H1 (cell line): ENCODE measurements at regions not wholly inside any gene's neighbourhood (a gene's known extent, or its start where the extent isn't known, plus 50 kb on each side); places are given as distances from the start of the nearest gene placed in this dataset.

Experiments used
- CTCF ChIA-PET: fragments of 300-600 bp; sonication (Branson Sonifier 250); formaldehyde crosslinking; loops from one replicate; lab custom pipeline; 2021; ENCODE audit not compliant: partially characterized antibody; lab: Charles Lee
- POLR2A ChIA-PET: fragments of 300-600 bp; sonication (Branson Sonifier 250); formaldehyde crosslinking; loops from one replicate; lab custom pipeline; 2021; ENCODE audit warnings: inconsistent platforms; ENCODE audit not compliant: partially characterized antibody; lab: Charles Lee
- DNase-seq, 2 experiments: peaks; one replicate each; pipeline versions ENCODE4 v3.0.0 to v3.0.0-alpha.2; 2010 to 2022; ENCODE audit warnings: low spot score in 2 of 2, low read depth in 1 of 2, mixed read lengths in 1 of 2
- FAIRE-seq: peaks from 2 replicates; lab custom pipeline; 2011; peaks lifted over from hg19 to GRCh38; lab: Jason Lieb, UNC
- H2AFZ ChIP-seq: 2 replicates; pipeline ENCODE4 v1.8.1; 2012; ENCODE audit warnings: low read length, inconsistent platforms
- H2AK5ac ChIP-seq: 2 replicates; pipeline ENCODE4 v1.6.1; 2013; ENCODE audit warnings: low read depth, low read length
- H2BK120ac ChIP-seq: replicated peaks from 2 replicates; pipeline ENCODE3; 2013; ENCODE audit warnings: low read depth, low read length, inconsistent platforms
- H2BK12ac ChIP-seq: 2 replicates; pipeline ENCODE4 v1.6.1; 2013; ENCODE audit warnings: low read depth, low read length
- H2BK15ac ChIP-seq: 2 replicates; pipeline ENCODE4 v1.6.1; 2013; ENCODE audit warnings: low read length
- H2BK20ac ChIP-seq: 2 replicates; pipeline ENCODE4 v1.6.1; 2013; ENCODE audit warnings: low read length
- H2BK5ac ChIP-seq: 2 replicates; pipeline ENCODE4 v1.6.1; 2013; ENCODE audit warnings: low read depth, low read length
- H3K14ac ChIP-seq: 2 replicates; pipeline ENCODE4 v1.6.1; 2013; ENCODE audit warnings: inconsistent platforms; ENCODE audit not compliant: insufficient read length
- H3K18ac ChIP-seq: 2 replicates; pipeline ENCODE4 v1.6.1; 2013; ENCODE audit warnings: low read length; ENCODE audit errors: extremely low read depth
- H3K23ac ChIP-seq: 2 replicates; pipeline ENCODE4 v1.6.1; 2013; ENCODE audit warnings: inconsistent platforms; ENCODE audit not compliant: insufficient read length
- H3K23me2 ChIP-seq: 2 replicates; pipeline ENCODE4 v1.6.1; 2013; ENCODE audit warnings: low read depth, low read length
- H3K27ac ChIP-seq: 2 replicates; pipeline ENCODE4 v1.6.1; 2011; ENCODE audit warnings: low read depth, low read length, inconsistent platforms
- H3K27me3 ChIP-seq, 4 experiments: replicated peaks in 1 of 4; 1 replicate in 1 of 4; 2 replicates in 3 of 4; pipeline versions ENCODE4 v1.6.1 to v1.8.1; 2011 to 2013; ENCODE audit warnings: low read length in 3 of 4, mild to moderate bottlenecking in 3 of 4, inconsistent platforms in 2 of 4, mixed read lengths in 2 of 4, moderate library complexity in 1 of 4; ENCODE audit not compliant: control insufficient read depth in 3 of 4, insufficient read depth in 3 of 4; ENCODE audit errors: extremely low read depth in 1 of 4
- H3K36me3 ChIP-seq, 4 experiments: 2 replicates each; pipeline versions ENCODE4 v1.6.1 to v1.8.1; 2011 to 2013; ENCODE audit warnings: mild to moderate bottlenecking in 4 of 4, low read length in 3 of 4, moderate library complexity in 2 of 4, control low read depth in 1 of 4, inconsistent platforms in 1 of 4; ENCODE audit not compliant: insufficient read depth in 4 of 4, control insufficient read depth in 2 of 4
- H3K4ac ChIP-seq: replicated peaks from 2 replicates; pipeline ENCODE3; 2013; ENCODE audit warnings: low read length, low read depth, mixed read lengths, inconsistent platforms; ENCODE audit not compliant: insufficient read length
- H3K4me1 ChIP-seq, 4 experiments: replicated peaks in 1 of 4; 1 replicate in 1 of 4; 2 replicates in 3 of 4; pipeline versions ENCODE4 v1.6.1 to v1.8.1; 2011 to 2013; ENCODE audit warnings: low read length in 3 of 4, inconsistent platforms in 2 of 4, mixed read lengths in 1 of 4; ENCODE audit not compliant: insufficient read depth in 4 of 4, control insufficient read depth in 3 of 4
- H3K4me2 ChIP-seq, 2 experiments: 2 replicates each; pipeline versions ENCODE4 v1.6.1 to v1.8.1; 2011 to 2013; ENCODE audit warnings: low read depth in 2 of 2, low read length in 2 of 2, control low read depth in 1 of 2, inconsistent platforms in 1 of 2, mild to moderate bottlenecking in 1 of 2; ENCODE audit not compliant: insufficient read depth in 1 of 2
- H3K4me3 ChIP-seq, 4 experiments: fragments of 200-600, 300-600 bp in 1 of 4; sonication (generic), shearing (Covaris generic), sonication (Bioruptor Twin) in 1 of 4; 2 replicates each; pipeline versions ENCODE4 v1.5.1 to v1.8.1; 2011 to 2016; ENCODE audit warnings: low read length in 4 of 4, low read depth in 3 of 4, control low read depth in 2 of 4, inconsistent platforms in 2 of 4, mild to moderate bottlenecking in 2 of 4, mixed read lengths in 1 of 4, moderate library complexity in 1 of 4; ENCODE audit not compliant: insufficient read depth in 2 of 4; ENCODE audit errors: extremely low read depth in 1 of 4
- H3K56ac ChIP-seq: replicated peaks from 2 replicates; pipeline ENCODE3; 2013; ENCODE audit warnings: low read depth, mild to moderate bottlenecking, mixed read lengths, low read length, inconsistent platforms; ENCODE audit not compliant: insufficient read length
- H3K79me1 ChIP-seq: 2 replicates; pipeline ENCODE4 v1.6.1; 2013; ENCODE audit warnings: low read depth, low read length, control low read depth
- H3K79me2 ChIP-seq, 2 experiments: 2 replicates each; pipeline versions ENCODE4 v1.6.1 to v1.8.1; 2012 to 2013; ENCODE audit warnings: low read length in 2 of 2, mild to moderate bottlenecking in 2 of 2, inconsistent platforms in 1 of 2; ENCODE audit not compliant: insufficient read depth in 2 of 2, control insufficient read depth in 1 of 2
- H3K9ac ChIP-seq, 4 experiments: replicated peaks in 1 of 4; 1 replicate in 1 of 4; 2 replicates in 3 of 4; pipeline versions ENCODE4 v1.6.1 to v1.8.1; 2011 to 2013; ENCODE audit warnings: low read depth in 3 of 4, low read length in 3 of 4, control low read depth in 2 of 4, mild to moderate bottlenecking in 2 of 4, moderate library complexity in 2 of 4, inconsistent platforms in 1 of 4; ENCODE audit errors: extremely low read depth in 1 of 4
- H3K9me3 ChIP-seq, 2 experiments: 2 replicates each; pipeline versions ENCODE4 v1.6.1 to v1.8.1; 2012 to 2013; ENCODE audit warnings: mild to moderate bottlenecking in 2 of 2, moderate library complexity in 2 of 2, control low read depth in 1 of 2, inconsistent platforms in 1 of 2, low read depth in 1 of 2, low read length in 1 of 2, mixed read lengths in 1 of 2; ENCODE audit not compliant: insufficient read depth in 2 of 2
- H4K20me1 ChIP-seq, 2 experiments: replicated peaks in 1 of 2; 2 replicates each; pipeline versions ENCODE3 to v1.8.1; 2011 to 2013; ENCODE audit warnings: inconsistent platforms in 2 of 2, low read length in 2 of 2, mild to moderate bottlenecking in 1 of 2; ENCODE audit not compliant: insufficient read depth in 2 of 2, control insufficient read depth in 1 of 2
- H4K5ac ChIP-seq: 2 replicates; pipeline ENCODE4 v1.6.1; 2013; ENCODE audit warnings: low read length, low read depth, mixed read lengths, inconsistent platforms; ENCODE audit not compliant: insufficient read length
- H4K8ac ChIP-seq: 2 replicates; pipeline ENCODE4 v1.8.0; 2013; ENCODE audit warnings: mild to moderate bottlenecking, moderate library complexity, low read length, inconsistent platforms; ENCODE audit not compliant: insufficient read depth; ENCODE audit errors: extremely low read depth
- H4K91ac ChIP-seq: replicated peaks from 2 replicates; pipeline ENCODE3; 2013; ENCODE audit warnings: low read length, mixed read lengths, inconsistent platforms; ENCODE audit not compliant: insufficient read length
- MAFK ChIP-seq: IDR thresholded peaks from 2 replicates; pipeline ENCODE4 v1.6.1; 2012; ENCODE audit warnings: low read depth, mild to moderate bottlenecking, improper control_type of control experiment, low read length
- USF2 ChIP-seq: IDR thresholded peaks from 2 replicates; pipeline ENCODE4 v1.6.1; 2011; ENCODE audit warnings: low read length, improper control_type of control experiment
- WGBS, 2 experiments: shearing (Covaris generic) in 1 of 2; methylation state at CpG; one replicate each; pipeline versions ENCODE4 v1.1.6 to v1.1.7; 2013 to 2015; ENCODE audit warnings: low lambda C conversion rate in 2 of 2, mixed read lengths in 2 of 2, inconsistent platforms in 1 of 2, low coverage in 1 of 2, missing lambda C conversion rate in 1 of 2; ENCODE audit not compliant: insufficient replicate concordance in 2 of 2, insufficient coverage in 1 of 2, insufficient read length in 1 of 2; ENCODE audit errors: extremely low coverage in 1 of 2, missing lambda C conversion rate in 1 of 2; 5-methylcytosine and 5-hydroxymethylcytosine counted together

GRCh38 chr4:22959483-22959882 is 266.7 kb downstream of the GBA3 start:
- Histone ChIP-seq H3K79me1 (no peaks in the 10 kb centered on the region), H3K27me3 (no peaks in the 10 kb centered on the region), H2AK5ac (no peak overlapping the region), H3K9ac (no peak overlapping the region), H3K36me3 (no peaks in the 10 kb centered on the region), H3K23ac (no peak overlapping the region), H3K4me1 (no peaks in the 10 kb centered on the region), H4K8ac (no peak overlapping the region), H2BK20ac (no peak overlapping the region), H3K27ac (no peak overlapping the region), H2BK120ac (no peak overlapping the region), H3K4ac (no peak overlapping the region), H4K5ac (no peak overlapping the region)
- POLR2A ChIA-PET, result no interaction called here
- no peak for DNase-seq
- CTCF ChIA-PET, result interaction anchor here (1.2 to 2.1 kb wide), 4 partner anchors 11 to 62 kb away, joined by 3 to 8 read pairs (median 6); no protein-coding TSS in a partner anchor
- FAIRE-seq, result no peak
- TF ChIP-seq MAFK (peak; percentile 35; the same call in 1 of the 2 replicates), USF2 (no peak)
- TF ChIP-seq, all 59 proteins: peak for 1
- Histone ChIP-seq H3K4me2 (no peak overlapping the region), H3K9me3 (no peaks in the 10 kb centered on the region), H2AFZ (no peak overlapping the region), H3K4me3 (no peak overlapping the region), H3K14ac (no peak overlapping the region), H3K18ac (no peak overlapping the region), H3K23me2 (no peaks in the 10 kb centered on the region), H2BK5ac (no peak overlapping the region), H3K79me2 (no peaks in the 10 kb centered on the region), H3K56ac (no peak overlapping the region), H4K91ac (no peak overlapping the region), H4K20me1 (no peaks in the 10 kb centered on the region), H2BK12ac (no peak overlapping the region), H2BK15ac (no peak overlapping the region)
- 79% methylated on average over 3 of the region's 3 CpGs; no CpG with 5 or more reads in 1 of the 2 experiments for WGBS, 2 experiments
